ENCODE measurements at regions not wholly inside any gene's neighbourhood (a gene's known extent, or its start where the extent isn't known, plus 50 kb on each side); places are given as distances from the start of the nearest gene placed in this dataset.

- no peaks in the 10 kb centered on the region for H3K27me3 ChIP-seq
- 85 to 89% (median 86%) methylated on average over 5 of the region's 5 CpGs for WGBS, 3 donors
- no peak for DNase-seq
- intact Hi-C loops (cut with DNase I): no loop called here
- no peaks in the 10 kb centered on the region for H3K9me3 ChIP-seq
- TF ChIP-seq EP300 (IDR thresholded peaks at IDR 0.05): no peak
- no peak for TF ChIP-seq CTCF (IDR thresholded peaks at IDR 0.05)
- TF ChIP-seq POLR2A (IDR thresholded peaks at IDR 0.05): no peak
- H3K27ac ChIP-seq: no peak overlapping the region
- H3K4me3 ChIP-seq: no peak overlapping the region
- no peaks in the 10 kb centered on the region for H3K36me3 ChIP-seq
- H3K4me1 ChIP-seq (ENCODE audit: insufficient read depth): no peaks in the 10 kb centered on the region
These were observed 2861.0 kb downstream of the PCDH9 start for GRCh38 chr13:64369121-64369520.

DNA sequence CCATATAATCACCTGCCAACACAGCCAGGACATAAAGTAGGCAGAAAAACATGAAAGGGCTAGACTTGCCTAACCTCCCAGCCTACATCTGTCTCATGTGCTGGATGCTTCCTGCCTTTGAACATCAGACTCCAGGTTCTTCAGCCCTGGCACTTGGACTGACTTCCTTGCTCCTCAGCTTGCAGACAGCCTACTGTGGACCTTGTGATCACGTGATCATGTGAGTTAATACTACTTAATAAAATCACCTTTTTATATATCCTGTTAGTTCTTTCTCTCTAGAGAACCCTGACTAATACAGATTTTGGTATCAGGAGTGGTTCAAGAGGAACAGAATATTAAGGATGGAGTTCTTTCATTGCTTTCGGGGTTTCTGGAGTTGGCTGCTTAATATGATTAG, 2867.6 kb downstream of the PCDH9 start:
- no peaks in the 10 kb centered on the region for H3K4me1 ChIP-seq (ENCODE audit: insufficient read depth)

GRCh38 chr13:64347664-64348063, 2882.5 kb downstream of the PCDH9 start:
- Histone ChIP-seq H3K36me3 (no peaks in the 10 kb centered on the region), H3K27ac (no peak overlapping the region), H3K9me3 (no peaks in the 10 kb centered on the region), H3K4me1 (ENCODE audit: insufficient read depth) (no peaks in the 10 kb centered on the region), H3K4me3 (no peak overlapping the region), H3K27me3 (peaks cover 2% of the 10 kb centered on the region)
- intact Hi-C loops (cut with DNase I): no loop called here
- no peak for DNase-seq
- 26 to 39% (median 35%) methylated on average over 2 of the region's 2 CpGs for WGBS, 3 donors
- TF ChIP-seq EP300 (IDR thresholded peaks at IDR 0.05) (no peak), POLR2A (IDR thresholded peaks at IDR 0.05) (no peak), CTCF (IDR thresholded peaks at IDR 0.05) (no peak)

More for the DNA sequence above, 2867.6 kb downstream of the PCDH9 start:
- TF ChIP-seq POLR2A (IDR thresholded peaks at IDR 0.05): no peak
- no peak for TF ChIP-seq EP300 (IDR thresholded peaks at IDR 0.05)
- no peak for TF ChIP-seq CTCF (IDR thresholded peaks at IDR 0.05)
- Histone ChIP-seq H3K4me3 (no peak overlapping the region), H3K27ac (no peak overlapping the region), H3K36me3 (no peaks in the 10 kb centered on the region), H3K27me3 (no peaks in the 10 kb centered on the region), H3K9me3 (no peaks in the 10 kb centered on the region)
- DNase-seq: no peak
- 86 to 94% (median 90%) methylated on average over 2 of the region's 2 CpGs for WGBS, 3 donors
- intact Hi-C loops (cut with DNase I): no loop called here

GRCh38 chr13:64339373-64340063, 2890.6 kb downstream of the PCDH9 start:
- DNase-seq: no peak
- intact Hi-C loops (cut with DNase I): no loop called here
- Histone ChIP-seq H3K4me1 (ENCODE audit: insufficient read depth) (no peaks in the 10 kb centered on the region), H3K27me3 (peaks cover 5% of the 10 kb centered on the region), H3K9me3 (no peaks in the 10 kb centered on the region), H3K4me3 (no peak overlapping the region), H3K36me3 (no peaks in the 10 kb centered on the region), H3K27ac (no peak overlapping the region)
- TF ChIP-seq POLR2A (IDR thresholded peaks at IDR 0.05) (no peak), CTCF (IDR thresholded peaks at IDR 0.05) (no peak), EP300 (IDR thresholded peaks at IDR 0.05) (no peak)
- WGBS, 3 donors: 67 to 75% (median 73%) methylated on average over 8 of the region's 8 CpGs

Data from ovary (tissue), 7 donors.